HL-60 (cell line): ENCODE measurements at regions not wholly inside any gene's neighbourhood (a gene's known extent, or its start where the extent isn't known, plus 50 kb on each side); places are given as distances from the start of the nearest gene placed in this dataset.

Experiments
- POLR2AphosphoS5 ChIP-seq: IDR thresholded peaks from 2 replicates; pipeline ENCODE4 v1.6.1; 2012; ENCODE audit warnings: low read depth
- SPI1 ChIP-seq: IDR thresholded peaks from 2 replicates; pipeline ENCODE4 v1.6.1; 2012; ENCODE audit warnings: low read depth, mild to moderate bottlenecking, borderline replicate concordance
- TF ChIP-seq, protein P1 (sequence below): IDR thresholded peaks from one replicate; pipeline ENCODE4 v1.5.1; 2011; ENCODE audit warnings: low read length, control low read depth, inconsistent platforms; ENCODE audit not compliant: insufficient read depth
- TF ChIP-seq, protein P2 (sequence below): IDR thresholded peaks from 2 replicates; pipeline ENCODE4 v1.6.1; 2012; ENCODE audit warnings: low read depth; ENCODE audit not compliant: insufficient replicate concordance

DNA sequence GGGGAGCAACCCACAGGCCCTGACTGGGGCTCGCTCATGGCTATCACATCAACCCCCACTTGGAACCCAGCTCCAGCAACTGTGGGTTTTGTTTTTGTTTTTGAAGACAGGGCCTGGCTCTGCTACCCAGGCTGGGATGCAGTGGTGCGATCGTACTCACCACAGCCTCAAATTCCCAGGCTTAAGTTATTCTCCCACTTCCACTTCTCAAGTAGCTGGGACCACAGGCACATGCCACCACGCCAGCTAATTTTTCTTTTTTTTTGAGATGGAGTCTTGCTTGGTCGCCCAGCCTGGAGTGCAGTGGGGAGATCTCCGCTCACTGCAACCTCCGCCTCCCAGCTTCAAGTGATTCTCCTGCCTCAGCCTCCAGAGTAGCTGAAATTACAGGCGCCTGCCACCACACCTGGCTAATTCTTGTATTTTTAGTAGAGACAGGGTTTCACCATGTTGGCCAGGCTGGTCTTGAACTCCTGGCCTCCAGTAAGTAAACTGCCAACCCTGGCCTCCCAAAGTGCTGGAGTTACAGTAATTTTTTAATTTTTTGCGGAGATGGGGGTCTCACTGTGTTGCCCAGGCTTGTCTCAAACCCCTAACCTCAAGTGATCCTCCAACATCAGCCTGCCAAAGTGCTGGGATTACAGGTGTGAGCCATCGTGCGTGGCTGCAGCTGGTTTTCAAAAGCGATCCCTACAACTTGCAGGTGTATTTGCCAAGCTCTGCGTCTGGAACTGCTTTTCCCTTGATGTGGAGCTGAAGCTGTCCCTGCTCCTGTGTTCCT lies 228.7 kb downstream of the SKIDA1 start:
- no peak for TF ChIP-seq POLR2AphosphoS5
- TF ChIP-seq, protein P1, sequence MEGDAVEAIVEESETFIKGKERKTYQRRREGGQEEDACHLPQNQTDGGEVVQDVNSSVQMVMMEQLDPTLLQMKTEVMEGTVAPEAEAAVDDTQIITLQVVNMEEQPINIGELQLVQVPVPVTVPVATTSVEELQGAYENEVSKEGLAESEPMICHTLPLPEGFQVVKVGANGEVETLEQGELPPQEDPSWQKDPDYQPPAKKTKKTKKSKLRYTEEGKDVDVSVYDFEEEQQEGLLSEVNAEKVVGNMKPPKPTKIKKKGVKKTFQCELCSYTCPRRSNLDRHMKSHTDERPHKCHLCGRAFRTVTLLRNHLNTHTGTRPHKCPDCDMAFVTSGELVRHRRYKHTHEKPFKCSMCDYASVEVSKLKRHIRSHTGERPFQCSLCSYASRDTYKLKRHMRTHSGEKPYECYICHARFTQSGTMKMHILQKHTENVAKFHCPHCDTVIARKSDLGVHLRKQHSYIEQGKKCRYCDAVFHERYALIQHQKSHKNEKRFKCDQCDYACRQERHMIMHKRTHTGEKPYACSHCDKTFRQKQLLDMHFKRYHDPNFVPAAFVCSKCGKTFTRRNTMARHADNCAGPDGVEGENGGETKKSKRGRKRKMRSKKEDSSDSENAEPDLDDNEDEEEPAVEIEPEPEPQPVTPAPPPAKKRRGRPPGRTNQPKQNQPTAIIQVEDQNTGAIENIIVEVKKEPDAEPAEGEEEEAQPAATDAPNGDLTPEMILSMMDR = no peak
- TF ChIP-seq, protein P2, sequence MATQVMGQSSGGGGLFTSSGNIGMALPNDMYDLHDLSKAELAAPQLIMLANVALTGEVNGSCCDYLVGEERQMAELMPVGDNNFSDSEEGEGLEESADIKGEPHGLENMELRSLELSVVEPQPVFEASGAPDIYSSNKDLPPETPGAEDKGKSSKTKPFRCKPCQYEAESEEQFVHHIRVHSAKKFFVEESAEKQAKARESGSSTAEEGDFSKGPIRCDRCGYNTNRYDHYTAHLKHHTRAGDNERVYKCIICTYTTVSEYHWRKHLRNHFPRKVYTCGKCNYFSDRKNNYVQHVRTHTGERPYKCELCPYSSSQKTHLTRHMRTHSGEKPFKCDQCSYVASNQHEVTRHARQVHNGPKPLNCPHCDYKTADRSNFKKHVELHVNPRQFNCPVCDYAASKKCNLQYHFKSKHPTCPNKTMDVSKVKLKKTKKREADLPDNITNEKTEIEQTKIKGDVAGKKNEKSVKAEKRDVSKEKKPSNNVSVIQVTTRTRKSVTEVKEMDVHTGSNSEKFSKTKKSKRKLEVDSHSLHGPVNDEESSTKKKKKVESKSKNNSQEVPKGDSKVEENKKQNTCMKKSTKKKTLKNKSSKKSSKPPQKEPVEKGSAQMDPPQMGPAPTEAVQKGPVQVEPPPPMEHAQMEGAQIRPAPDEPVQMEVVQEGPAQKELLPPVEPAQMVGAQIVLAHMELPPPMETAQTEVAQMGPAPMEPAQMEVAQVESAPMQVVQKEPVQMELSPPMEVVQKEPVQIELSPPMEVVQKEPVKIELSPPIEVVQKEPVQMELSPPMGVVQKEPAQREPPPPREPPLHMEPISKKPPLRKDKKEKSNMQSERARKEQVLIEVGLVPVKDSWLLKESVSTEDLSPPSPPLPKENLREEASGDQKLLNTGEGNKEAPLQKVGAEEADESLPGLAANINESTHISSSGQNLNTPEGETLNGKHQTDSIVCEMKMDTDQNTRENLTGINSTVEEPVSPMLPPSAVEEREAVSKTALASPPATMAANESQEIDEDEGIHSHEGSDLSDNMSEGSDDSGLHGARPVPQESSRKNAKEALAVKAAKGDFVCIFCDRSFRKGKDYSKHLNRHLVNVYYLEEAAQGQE = no peak
- TF ChIP-seq SPI1 = no peak
